HG03439 (cell line): ENCODE measurements at regions not wholly inside any gene's neighbourhood (a gene's known extent, or its start where the extent isn't known, plus 50 kb on each side); places are given as distances from the start of the nearest gene placed in this dataset.
"Not testable (repeated sequence)": the region's sequence is repeated elsewhere in the genome, so short reads cannot be mapped to it uniquely, and the experiment has no call there.

Experiments used
- ATAC-seq: cut with Tn5 transposase; IDR thresholded peaks from one replicate; pipeline ENCODE4 v1.9.1; 2021; ENCODE audit warnings: mild to moderate bottlenecking, moderate library complexity; ENCODE audit not compliant: unreplicated experiment

DNA sequence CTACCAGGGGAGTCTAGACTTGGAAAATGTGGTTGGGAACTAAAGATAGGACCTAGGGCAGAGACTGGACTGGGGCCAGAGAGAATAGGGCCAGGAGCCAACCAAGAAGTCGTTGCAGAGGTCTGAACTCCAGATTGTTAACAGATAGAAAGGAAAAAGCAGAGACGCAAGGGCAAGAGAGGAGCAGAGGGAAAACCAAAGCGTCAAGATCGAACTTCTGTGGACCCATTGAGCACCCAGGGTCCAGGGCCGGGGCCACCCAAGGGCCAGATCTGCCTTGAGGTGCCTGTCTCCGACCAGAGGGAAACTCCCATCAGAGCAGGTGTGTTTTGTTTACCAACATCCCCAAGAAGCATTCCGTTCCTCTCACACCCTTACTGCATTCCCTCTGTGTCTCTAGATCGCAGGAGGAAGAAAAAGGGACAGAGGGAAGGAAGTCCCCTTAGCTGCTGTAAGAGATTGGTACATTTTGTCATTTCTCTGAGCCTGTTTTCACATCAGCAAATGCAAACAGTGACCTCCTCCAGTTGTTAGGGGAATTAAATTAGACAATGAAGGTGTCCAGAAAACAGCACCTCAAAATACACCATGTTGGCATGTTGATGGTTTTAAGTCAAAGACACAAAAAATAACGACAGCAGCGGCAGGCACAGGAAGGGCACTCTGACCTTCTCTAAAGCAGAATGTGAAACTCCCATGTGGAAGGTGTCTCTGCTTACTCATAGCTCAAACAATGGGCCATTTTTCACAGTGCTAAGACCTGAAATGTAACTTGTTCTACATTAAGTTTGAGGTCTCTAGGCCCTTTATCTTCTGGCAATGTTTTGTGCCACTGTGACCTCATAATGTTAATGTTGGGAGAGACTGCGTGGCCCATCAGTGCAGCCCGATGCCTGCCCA, 105.8 kb upstream of the RAB4A start:
- no peak for ATAC-seq

DNA sequence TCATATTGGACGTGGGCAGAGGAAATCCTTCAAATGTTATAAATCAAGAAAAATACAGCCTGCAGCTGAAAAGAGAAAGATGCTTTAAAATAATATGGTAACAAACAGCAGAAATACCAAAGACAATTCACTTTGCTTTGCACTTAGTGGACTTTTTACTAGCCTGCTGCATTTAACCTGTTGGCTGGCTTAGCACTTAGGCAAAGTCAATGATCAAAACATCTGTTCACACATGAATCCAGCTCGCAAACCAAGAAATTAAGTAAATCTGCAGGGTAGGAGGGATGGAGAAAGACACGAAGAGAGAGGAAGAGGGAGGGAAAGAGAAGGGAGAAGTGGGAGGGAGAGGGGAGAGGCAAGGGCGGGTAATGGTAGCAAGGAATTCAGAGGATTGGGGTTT, 103.6 kb upstream of the RAB4A start:
- no peak for ATAC-seq

DNA sequence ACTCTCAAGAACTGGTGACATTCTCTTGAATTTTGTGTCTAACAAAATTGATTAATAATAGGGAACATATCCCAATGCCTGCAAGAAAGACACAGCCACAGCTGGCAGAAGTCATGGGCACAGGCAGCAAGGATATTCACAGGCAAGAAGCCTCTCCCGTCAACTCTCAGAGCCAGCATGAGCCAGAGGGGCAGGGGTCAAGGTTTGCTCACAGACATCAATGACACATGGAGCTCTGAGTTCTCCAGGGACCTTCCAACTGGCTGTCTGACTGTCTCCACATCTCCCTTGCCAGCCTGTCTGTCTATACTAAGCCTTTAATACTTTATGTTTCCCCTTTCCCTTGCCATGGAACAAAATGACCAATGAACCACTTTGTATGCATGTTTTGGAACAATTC, 101.5 kb upstream of the RAB4A start:
- ATAC-seq = no peak

DNA sequence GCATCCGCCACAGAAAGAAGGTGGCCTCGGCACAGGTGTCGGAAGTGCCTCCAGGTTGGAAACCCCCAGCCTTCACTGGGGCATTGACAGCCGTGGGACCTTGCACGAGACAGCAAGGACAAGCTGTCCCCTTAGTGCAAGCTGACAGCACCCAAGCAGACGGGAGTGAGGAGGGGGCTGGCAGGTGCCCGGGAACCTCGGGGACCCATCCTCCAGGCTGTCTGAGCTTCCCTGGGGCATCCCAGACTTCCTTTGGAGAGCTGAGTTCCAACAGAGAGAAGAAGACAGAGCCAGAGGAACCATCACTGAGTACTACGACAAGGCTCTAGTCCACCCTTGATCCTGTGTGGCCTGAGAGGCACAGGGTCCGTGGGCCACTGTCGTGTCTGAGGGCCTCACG, 100.6 kb upstream of the RAB4A start:
- ATAC-seq = no peak

DNA sequence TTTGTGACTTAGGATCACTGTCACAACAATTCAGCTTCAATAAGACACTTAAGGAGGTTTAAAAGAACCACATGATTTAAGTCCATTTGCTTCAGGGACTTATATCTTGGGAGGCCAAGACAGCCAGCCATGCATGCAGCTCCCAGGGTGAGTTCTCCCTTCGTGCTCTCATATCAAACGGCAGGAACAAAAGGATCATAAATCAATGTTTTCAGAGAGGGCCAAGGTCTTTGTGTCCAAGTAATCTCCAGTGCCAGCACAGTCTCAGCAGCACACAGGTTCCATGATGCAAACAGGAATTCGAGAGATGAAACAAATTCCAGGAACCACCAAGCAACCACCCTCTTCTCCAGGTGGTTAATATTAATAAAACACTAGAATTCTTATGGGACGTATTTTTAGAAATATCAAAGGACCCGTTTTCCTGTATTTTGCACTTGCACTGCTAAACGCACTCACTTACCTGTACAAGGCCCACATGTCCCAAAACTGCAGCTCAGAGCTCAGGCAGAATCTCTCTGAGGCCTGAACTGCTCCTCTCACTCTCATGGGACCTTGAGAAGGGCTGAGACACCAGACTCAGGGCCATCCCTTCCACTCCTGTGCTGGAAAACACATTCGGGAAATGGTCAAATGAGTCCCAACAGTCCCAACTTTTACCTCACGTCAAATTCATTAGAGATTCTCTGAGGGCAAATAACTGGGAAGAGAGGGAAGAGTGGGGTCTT, 100.0 kb upstream of the RAB4A start:
- no peak for ATAC-seq

DNA sequence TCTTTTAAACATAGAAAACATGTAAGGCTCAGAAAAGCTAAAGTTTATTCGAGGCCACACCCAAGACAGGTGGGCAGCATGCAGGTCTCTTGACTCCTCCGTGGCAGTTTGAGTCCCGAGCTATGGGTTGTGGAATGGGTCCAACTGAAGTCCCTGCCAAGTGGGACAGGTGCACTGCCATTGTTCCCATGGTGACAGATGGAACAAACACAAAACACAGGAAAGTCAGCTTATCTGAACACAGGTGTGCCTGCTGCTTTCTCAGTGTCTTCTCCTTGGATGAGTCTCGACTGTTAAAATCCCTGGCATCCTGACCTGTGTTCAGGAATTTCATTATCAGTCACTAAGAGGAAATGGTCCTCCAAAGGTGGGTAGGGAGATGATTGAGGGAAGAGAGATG, 99.0 kb upstream of the RAB4A start:
- no peak for ATAC-seq

DNA sequence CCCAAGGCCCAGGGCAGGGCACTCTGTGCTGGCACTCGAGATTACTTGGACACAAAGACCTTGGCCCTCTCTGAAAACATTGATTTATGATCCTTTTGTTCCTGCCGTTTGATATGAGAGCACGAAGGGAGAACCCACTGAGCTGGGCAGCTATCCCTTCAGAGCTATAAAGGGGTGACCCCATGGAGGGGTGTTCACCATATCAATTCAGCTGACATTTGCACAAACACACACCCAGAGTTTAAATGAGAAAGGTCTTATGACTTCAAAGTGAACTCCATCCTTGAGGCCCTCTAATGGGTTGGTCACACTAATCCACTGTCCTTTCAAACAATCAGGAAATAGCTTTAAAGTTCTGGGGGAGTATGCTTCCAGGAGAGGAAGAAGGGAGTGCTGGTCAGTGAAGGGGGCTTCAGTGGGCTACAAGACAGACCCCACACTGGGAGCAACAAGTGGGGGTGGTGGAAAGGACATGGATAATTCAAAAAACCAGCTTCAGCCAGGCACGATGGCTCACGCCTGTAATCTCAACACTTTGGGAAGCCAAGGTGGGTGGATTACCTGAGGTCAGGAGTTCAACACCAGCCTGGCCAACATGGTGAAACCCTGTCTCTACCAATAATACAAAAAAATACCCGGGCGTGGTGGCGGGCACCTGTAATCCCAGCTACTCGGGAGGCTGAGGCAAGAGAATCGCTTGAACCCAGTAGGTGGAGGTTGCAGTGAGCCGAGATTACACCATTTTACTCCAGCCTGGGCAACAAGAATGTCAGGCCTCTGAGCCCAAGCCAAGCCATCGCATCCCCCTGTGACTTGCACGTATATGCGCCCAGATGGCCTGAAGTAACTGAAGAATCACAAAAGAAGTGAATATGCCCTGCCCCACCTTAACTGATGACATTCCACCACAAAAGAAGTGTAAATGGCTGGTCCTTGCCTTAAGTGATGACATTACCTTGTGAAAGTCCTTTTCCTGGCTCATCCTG, 97.1 kb upstream of the RAB4A start:
- not testable (repeated sequence) for ATAC-seq

DNA sequence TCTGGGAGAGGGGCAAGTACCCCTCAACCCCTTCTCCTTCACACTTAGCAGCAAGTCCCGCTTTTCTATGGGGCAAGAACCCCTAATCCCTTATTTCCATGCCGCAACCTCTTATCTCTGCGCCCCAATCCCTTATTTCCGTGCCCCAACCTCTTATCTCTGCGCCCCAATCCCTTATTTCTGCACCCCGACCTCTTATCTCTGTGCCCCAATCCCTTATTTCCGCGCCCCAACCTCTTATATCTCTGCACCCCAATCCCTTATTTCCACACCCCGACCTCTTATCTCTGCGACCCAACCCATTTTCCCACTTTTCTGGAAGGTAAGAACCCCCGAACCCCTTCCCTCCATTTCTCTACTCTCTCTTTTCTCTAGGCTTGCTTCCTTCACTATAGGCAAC, 95.6 kb upstream of the RAB4A start:
- ATAC-seq = not testable (repeated sequence)

DNA sequence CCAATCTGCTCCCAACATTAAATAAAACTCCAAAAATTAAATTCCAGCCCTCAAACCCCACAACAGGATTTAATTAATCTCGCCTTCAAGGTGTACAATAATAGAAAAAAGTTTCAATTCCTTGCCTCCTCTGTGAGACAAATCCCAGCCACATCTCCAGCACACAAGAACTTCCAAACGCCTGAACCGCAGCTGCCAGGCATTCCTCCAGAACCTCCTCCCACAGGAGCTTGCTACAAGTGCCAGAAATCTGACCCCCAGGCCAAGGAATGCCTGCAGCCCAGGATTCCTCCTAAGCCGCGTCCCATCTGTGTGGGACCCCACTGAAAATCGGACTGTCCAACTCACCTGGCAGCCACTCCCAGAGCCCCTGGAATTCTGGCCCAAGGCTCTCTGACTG, 94.5 kb upstream of the RAB4A start:
- ATAC-seq = not testable (repeated sequence)

DNA sequence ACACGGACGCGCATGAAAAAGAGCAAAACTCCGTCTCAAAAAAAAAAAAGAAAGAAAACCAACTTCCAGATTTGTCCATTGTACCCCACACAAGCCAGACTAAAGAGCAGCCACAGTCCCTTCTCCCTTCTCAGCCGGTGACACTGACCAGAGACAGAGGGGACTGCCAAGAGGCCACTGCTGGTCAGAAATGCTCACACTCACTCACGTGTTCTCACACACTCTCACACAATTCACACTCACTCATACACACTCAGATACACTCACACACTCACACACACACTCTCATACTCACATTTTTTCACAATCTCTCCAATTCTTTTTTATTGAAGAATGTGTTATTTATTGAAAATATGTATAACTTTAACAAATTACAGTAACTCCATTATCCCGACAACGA, 90.8 kb upstream of the RAB4A start:
- ATAC-seq = no peak

DNA sequence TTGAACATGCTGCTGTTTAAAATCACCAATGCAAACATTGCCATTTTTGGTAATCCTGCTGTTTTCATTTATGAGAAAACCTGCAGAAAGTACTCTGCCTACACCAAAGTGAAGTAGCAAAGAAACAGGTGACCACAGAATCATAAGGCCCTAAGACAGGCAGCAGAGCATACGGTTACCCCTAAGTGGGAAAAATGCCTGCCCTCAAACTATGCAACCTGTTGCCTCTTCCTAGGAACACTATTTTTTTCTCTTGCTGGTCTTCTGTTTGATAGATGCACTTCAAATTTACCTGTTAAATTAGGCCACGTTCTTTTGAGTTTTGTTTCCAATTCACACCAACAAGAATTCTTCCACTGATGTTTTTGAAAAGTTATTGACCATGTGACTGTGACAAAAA, 89.5 kb upstream of the RAB4A start:
- ATAC-seq = no peak

DNA sequence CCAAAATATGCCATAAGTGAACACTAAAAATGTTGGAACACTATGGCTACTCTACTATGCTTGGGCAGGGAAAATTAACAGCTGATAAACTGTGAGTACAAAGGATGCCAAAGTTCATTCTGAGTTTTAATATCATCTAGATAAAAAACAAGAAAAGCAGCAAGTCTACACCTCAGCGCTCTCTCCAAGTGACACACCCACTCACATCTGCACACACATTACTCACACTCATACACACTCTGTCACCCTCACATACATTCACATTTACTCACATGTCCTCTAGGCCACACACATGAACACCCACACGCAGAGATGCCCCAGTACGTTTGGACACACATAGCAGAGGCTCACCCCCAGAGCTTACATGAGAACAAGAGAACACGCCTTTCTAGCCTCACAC, 87.3 kb upstream of the RAB4A start:
- no peak for ATAC-seq

DNA sequence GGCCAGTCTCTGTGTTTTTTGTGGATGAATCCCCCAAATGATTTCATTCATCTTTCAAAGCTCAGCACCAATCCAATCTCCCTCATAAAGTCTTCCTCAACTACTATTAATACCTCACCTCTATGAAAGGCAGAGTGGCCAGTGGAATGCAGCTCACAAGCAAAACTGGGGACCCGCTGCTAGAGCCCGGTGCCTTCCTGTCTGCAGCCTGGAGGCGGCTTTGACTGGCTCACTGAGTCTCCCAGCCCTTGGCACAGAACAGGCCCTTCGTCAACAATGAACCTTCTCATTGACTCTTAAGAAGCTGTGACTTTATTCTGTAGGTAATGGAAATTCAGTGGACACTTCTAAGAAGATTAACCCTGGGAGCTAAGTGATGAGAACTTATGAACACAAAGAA, 86.8 kb upstream of the RAB4A start:
- no peak for ATAC-seq

DNA sequence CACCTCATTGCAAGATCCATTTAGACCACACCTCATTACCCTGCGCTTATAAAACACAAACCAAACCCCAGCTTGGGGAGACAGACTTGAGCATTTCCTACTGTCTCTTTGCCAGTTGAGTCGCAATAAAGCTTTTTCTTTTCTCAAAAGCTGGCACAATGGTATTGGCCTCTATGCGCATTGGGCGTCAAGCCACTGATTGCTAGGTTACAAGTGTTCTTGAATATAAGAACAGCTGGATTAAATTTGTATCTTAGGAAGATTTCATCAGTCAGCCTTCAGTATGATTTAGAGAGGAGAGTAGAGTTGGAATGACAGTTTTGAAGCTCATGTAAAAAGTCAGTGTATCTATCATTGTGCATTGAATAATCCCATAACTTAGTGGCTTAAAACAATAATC, 84.9 kb upstream of the RAB4A start:
- no peak for ATAC-seq

DNA sequence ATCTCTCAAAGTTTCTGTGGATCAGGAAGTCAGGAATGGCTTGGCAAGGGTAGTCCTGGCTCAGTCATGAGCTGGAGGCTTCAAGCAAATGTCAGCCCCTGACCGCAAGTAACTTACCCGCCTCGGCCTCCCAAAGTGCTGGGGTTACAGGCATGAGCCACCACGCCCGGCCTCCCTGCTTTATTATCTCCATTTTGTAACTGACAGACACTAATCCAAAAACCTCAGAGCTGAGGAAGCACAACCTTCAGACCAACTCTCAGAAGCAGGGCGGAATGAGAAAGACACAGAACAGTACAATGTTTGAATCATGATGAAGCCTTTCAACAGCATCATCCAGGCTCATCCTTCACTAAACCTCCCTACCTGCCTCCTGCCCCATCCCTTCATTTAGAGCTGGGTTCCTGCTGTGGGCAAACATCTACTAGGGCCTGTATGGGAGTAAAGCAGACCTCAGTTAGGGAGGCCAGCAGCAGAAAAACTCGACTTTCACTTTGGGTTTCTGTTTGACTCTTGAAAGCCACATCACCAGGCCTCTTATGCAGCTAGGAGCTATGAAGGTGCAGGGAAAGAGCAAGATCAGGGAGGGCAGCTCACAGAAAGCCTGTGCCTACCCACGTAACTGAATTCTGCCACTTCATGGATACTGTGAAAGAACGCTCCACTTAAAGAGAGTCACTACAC, 84.4 kb upstream of the RAB4A start:
- ATAC-seq = no peak

DNA sequence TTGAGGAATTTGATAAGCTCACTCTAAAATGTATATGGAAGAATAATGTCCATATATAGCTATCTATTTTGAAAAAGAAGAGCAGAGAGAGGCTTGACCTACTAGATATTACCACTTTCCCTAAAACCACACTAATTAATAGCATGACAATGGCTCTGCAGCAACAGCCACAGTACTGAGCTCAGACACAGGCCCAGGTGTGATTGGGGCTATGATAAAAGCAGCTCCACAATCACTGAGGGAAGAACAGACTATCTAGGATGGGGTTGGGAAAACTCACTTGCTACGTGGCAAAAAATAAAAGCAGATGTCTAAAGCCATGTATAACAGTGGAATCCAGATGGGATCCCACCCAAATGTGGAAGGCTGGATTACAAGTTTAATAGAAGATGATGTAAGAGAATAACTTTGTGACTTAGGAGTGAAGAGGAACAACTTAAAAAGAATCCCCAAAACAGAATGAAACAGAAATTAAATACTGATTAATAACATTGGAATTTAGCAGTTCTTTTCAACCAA, 80.8 kb upstream of the RAB4A start:
- ATAC-seq = no peak

DNA sequence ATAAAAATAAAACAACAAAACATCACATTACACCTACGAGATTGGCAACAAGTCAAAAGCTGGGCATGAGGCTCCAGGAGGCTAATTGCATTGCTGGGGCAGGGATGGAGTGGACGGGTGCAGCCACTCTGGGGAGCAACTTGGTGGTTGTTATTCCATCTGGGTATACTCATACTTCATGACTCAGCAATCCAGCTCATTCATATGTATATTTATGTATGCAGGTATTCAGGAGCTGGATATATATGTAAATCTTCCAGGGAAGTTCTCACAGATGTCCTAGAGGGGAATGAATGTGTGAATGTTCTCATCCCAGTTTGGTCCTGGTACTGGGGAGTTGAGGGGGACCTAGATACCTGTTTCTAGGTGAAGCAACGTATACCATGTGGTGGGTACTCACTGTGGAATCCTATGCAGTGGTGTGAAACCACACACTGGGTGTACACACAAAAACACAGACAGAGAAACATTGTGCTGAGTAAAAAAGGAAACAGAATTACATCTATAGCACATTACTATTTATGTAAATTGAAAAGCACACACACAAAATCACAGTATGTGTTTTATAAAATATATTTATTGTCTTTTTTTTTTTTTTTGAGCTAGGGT, 79.7 kb upstream of the RAB4A start:
- ATAC-seq = no peak

DNA sequence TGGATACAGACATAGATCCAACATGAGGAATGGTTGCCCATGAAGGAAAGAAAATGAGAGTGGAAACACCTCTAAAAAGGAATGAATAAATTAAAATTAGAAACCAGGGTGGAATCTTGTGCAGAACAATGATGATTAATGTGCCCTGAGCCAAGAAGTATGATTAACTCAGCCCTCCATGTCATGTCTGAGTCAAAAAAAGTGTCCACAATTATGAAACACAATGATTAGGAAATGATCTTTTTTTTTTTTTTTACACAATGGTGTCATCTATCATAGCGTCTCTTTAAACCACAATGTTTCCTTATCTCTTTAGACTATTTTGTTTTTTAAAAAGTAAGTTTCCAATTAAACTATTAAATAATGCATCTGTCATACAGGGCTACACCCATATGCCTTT, 78.9 kb upstream of the RAB4A start:
- ATAC-seq = no peak

DNA sequence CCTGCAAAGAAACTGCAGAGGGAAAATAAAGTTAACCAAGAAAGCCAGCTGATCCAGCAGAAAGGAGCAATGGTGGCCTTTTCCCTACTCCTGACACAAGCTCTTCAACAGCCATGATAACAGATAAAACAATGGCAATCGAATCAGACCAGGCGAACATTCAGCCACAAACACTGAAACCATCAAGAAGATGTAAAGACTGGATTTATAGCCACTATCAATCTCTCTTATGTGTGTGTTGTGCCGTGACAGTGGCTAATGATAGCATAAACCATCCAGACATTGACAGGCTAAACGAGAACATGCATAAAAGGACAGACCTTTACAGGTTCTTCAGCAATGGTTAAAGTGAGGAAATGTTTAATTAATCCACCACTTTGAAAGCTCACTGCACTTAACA, 78.1 kb upstream of the RAB4A start:
- ATAC-seq = no peak

DNA sequence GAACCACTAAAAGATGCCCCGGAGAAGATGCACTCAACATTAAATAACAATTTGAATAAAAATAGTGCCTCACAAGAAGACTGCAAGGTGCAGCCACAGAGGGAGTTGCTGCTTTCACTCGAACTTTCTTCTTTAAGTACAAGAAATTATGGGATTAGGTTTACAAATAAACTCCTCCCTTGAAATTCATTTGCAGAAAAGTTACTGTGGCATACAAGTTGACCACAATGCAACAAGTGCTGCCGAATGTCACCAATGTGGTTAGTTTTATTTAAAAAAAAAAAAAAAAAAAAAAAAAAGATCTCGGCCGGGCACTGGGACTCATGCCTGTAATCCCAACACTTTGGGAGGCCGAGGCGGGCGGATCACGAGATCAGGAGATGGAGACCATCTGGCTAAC, 76.8 kb upstream of the RAB4A start:
- ATAC-seq = no peak
